ENCODE measurements at regions not wholly inside any gene's neighbourhood (a gene's known extent, or its start where the extent isn't known, plus 50 kb on each side); places are given as distances from the start of the nearest gene placed in this dataset.

GRCh38 chr6:80541886-80542285 is 435.4 kb downstream of the BCKDHB start:
- TF ChIP-seq POLR2AphosphoS5 (IDR thresholded peaks at IDR 0.05) (no peak), CTCF (IDR thresholded peaks at IDR 0.05) (no peak), EP300 (IDR thresholded peaks at IDR 0.05) (no peak)

Measured in esophagus muscularis mucosa (tissue), 4 donors.